H9 (cell line): ENCODE measurements at regions not wholly inside any gene's neighbourhood (a gene's known extent, or its start where the extent isn't known, plus 50 kb on each side); places are given as distances from the start of the nearest gene placed in this dataset.

Source experiments
- DNase-seq: peaks from one replicate; pipeline ENCODE4 v3.0.0-alpha.2; 2017
- H2AFZ ChIP-seq: one replicate; pipeline ENCODE4 v1.6.1; 2013; ENCODE audit warnings: mild to moderate bottlenecking, low read length, control low read depth, moderate library complexity
- H2AK5ac ChIP-seq: 2 replicates; pipeline ENCODE4 v1.6.1; 2013; ENCODE audit warnings: low read length, control low read depth, mixed read lengths; ENCODE audit not compliant: insufficient read length
- H2BK120ac ChIP-seq: one replicate; pipeline ENCODE4 v1.6.1; 2013; ENCODE audit warnings: low read depth, mild to moderate bottlenecking, low read length, control low read depth, inconsistent platforms; ENCODE audit not compliant: poor library complexity, severe bottlenecking
- H2BK12ac ChIP-seq: 2 replicates; pipeline ENCODE4 v1.6.1; 2013; ENCODE audit warnings: low read length, control low read depth, mixed read lengths, low read depth; ENCODE audit not compliant: insufficient read length
- H2BK15ac ChIP-seq: 2 replicates; pipeline ENCODE4 v1.6.1; 2013; ENCODE audit warnings: low read depth, low read length, control low read depth
- H2BK20ac ChIP-seq: one replicate; pipeline ENCODE4 v1.6.1; 2013; ENCODE audit warnings: low read depth, mild to moderate bottlenecking, low read length, control low read depth, inconsistent platforms; ENCODE audit not compliant: poor library complexity, severe bottlenecking
- H2BK5ac ChIP-seq: 2 replicates; pipeline ENCODE4 v1.6.1; 2013; ENCODE audit warnings: low read length, control low read depth, mixed read lengths; ENCODE audit not compliant: insufficient read length
- H3K14ac ChIP-seq: 2 replicates; pipeline ENCODE4 v1.6.1; 2013; ENCODE audit warnings: low read length, control low read depth; ENCODE audit not compliant: insufficient read depth
- H3K18ac ChIP-seq: 2 replicates; pipeline ENCODE4 v1.6.1; 2013; ENCODE audit warnings: low read depth, mild to moderate bottlenecking, mixed read lengths, low read length, control low read depth; ENCODE audit not compliant: insufficient read length
- H3K23ac ChIP-seq: 2 replicates; pipeline ENCODE4 v1.6.1; 2013; ENCODE audit warnings: low read length, control low read depth, mixed read lengths, low read depth; ENCODE audit not compliant: insufficient read length
- H3K23me2 ChIP-seq: 2 replicates; pipeline ENCODE4 v1.6.1; 2013; ENCODE audit warnings: low read depth, mild to moderate bottlenecking, mixed read lengths, low read length, control low read depth; ENCODE audit not compliant: insufficient read length, poor library complexity, severe bottlenecking
- H3K27ac ChIP-seq: 2 replicates; pipeline ENCODE4 v1.5.1; 2013; ENCODE audit warnings: low read length, control low read depth, mixed read lengths, low read depth; ENCODE audit not compliant: insufficient read length
- H3K27me3 ChIP-seq: 2 replicates; pipeline ENCODE4 v1.6.1; 2013; ENCODE audit warnings: low read length, control low read depth, inconsistent platforms; ENCODE audit not compliant: insufficient read depth
- H3K4ac ChIP-seq: 2 replicates; pipeline ENCODE4 v1.6.1; 2013; ENCODE audit warnings: low read depth, mild to moderate bottlenecking, control low read depth, inconsistent platforms, low read length, moderate library complexity
- H3K4me1 ChIP-seq: 2 replicates; pipeline ENCODE4 v1.6.1; 2013; ENCODE audit warnings: low read length, control low read depth, inconsistent platforms; ENCODE audit not compliant: insufficient read depth
- H3K4me2 ChIP-seq: 2 replicates; pipeline ENCODE4 v1.6.1; 2013; ENCODE audit warnings: low read length, control low read depth, mixed read lengths; ENCODE audit not compliant: insufficient read length, insufficient read depth
- H3K56ac ChIP-seq: 2 replicates; pipeline ENCODE4 v1.6.1; 2013; ENCODE audit warnings: low read depth, mild to moderate bottlenecking, mixed read lengths, low read length, control low read depth; ENCODE audit not compliant: insufficient read length
- H3K79me1 ChIP-seq: 2 replicates; pipeline ENCODE4 v1.6.1; 2013; ENCODE audit warnings: low read depth, mild to moderate bottlenecking, moderate library complexity, low read length, control low read depth, inconsistent platforms; ENCODE audit not compliant: insufficient read depth, poor library complexity, severe bottlenecking
- H3K79me2 ChIP-seq: 2 replicates; pipeline ENCODE4 v1.6.1; 2013; ENCODE audit warnings: low read length, control low read depth, inconsistent platforms; ENCODE audit not compliant: insufficient read depth
- H3K9ac ChIP-seq: 2 replicates; pipeline ENCODE4 v1.6.1; 2013; ENCODE audit warnings: low read length, control low read depth, mixed read lengths; ENCODE audit not compliant: insufficient read length; ENCODE audit errors: extremely low read depth
- H3K9me3 ChIP-seq: one replicate; pipeline ENCODE4 v1.6.1; 2013; ENCODE audit warnings: low read depth, low read length, inconsistent platforms; ENCODE audit not compliant: control insufficient read depth
- H3T11ph ChIP-seq: one replicate; pipeline ENCODE4 v1.6.1; 2013; ENCODE audit warnings: mild to moderate bottlenecking, low read length, control low read depth, inconsistent platforms
- H4K20me1 ChIP-seq: one replicate; pipeline ENCODE4 v1.6.1; 2013; ENCODE audit not compliant: control insufficient read depth, insufficient read length, insufficient read depth
- H4K5ac ChIP-seq: 2 replicates; pipeline ENCODE4 v1.6.1; 2013; ENCODE audit warnings: low read depth, mild to moderate bottlenecking, mixed read lengths, low read length, control low read depth; ENCODE audit not compliant: insufficient read length
- H4K8ac ChIP-seq: replicated peaks from 2 replicates; pipeline ENCODE4 v1.6.1; 2013; ENCODE audit warnings: low read length, control low read depth, mixed read lengths, low read depth; ENCODE audit not compliant: insufficient read length
- H4K91ac ChIP-seq: 2 replicates; pipeline ENCODE4 v1.6.1; 2013; ENCODE audit warnings: low read depth, mild to moderate bottlenecking, moderate library complexity, mixed read lengths, low read length, control low read depth; ENCODE audit not compliant: insufficient read length
- H3K27ac Mint-ChIP-seq, 3 experiments: 2 replicates in 2 of 3; 3 replicates in 1 of 3; pipeline ENCODE4 v1.8.0; 2020 to 2021; ENCODE audit warnings: mixed read lengths in 3 of 3, mild to moderate bottlenecking in 1 of 3, moderate library complexity in 1 of 3
- H3K27me3 Mint-ChIP-seq: 2 replicates; pipeline ENCODE4 v1.8.0; 2021; ENCODE audit warnings: low read depth, mild to moderate bottlenecking, moderate library complexity, mixed read lengths
- H3K36me3 Mint-ChIP-seq, 3 experiments: 2 replicates in 2 of 3; 3 replicates in 1 of 3; pipeline ENCODE4 v1.8.0; 2020 to 2021; ENCODE audit warnings: low read depth in 3 of 3, mixed read lengths in 3 of 3; ENCODE audit not compliant: insufficient read depth in 1 of 3
- H3K4me1 Mint-ChIP-seq, 2 experiments: 2 replicates each; pipeline ENCODE4 v1.8.0; 2020; ENCODE audit warnings: mixed read lengths in 2 of 2
- H3K4me3 Mint-ChIP-seq, 2 experiments: 2 replicates in 1 of 2; 3 replicates in 1 of 2; pipeline ENCODE4 v1.8.0; 2020 to 2021; ENCODE audit warnings: mild to moderate bottlenecking in 2 of 2, mixed read lengths in 2 of 2, moderate library complexity in 1 of 2
- H3K9me3 Mint-ChIP-seq, 2 experiments: 2 replicates in 1 of 2; 3 replicates in 1 of 2; pipeline ENCODE4 v1.8.0; 2020; ENCODE audit warnings: mild to moderate bottlenecking in 2 of 2, mixed read lengths in 2 of 2, moderate library complexity in 1 of 2
- WGBS: extraction: QIAGEN DNeasy Blood & Tissue Kit; methylation state at CpG from one replicate; pipeline ENCODE4 v1.1.7; 2013; ENCODE audit warnings: missing lambda C conversion rate, low lambda C conversion rate, mixed read lengths; ENCODE audit not compliant: insufficient read length; ENCODE audit errors: extremely low coverage; 5-methylcytosine and 5-hydroxymethylcytosine counted together
- TF ChIP-seq, protein P1 (sequence below): fragments of 200-600 bp; sonication (generic); conservative IDR thresholded peaks from 3 replicates; pipeline ENCODE4 v1.8.0; 2021; ENCODE audit warnings: antibody characterized with exemption, mild to moderate bottlenecking

DNA sequence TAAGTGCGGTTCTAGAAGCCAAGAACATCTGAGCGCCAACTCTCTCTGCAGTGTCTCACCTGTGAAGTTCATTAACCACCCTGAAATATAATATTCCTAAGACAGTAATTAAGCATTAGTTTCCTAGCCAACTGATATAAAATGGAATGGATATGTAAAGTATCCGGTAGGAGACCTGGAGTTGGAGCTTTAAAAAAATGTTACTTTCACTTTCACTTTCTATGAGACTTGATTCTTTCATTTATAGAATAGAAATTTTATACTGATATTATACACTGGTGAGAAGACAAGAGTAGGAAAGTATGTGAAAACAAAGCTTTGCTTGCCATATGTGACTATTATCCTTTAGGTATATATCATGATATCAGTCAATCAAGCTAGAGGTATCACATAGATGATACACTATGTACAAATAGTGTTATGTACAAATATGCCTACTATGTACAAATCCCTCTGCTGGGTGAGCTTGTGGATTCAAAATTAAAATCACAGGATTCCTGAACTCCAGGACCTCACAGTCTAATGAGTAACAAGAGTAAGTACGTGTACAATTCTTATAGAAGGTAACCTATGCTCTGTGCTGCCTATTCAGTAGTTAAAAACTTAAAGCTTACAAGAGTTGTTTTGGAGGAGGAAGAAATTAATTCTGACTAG, 934.2 kb downstream of the TTLL7 start:
- no peak overlapping the region for H2BK15ac ChIP-seq
- H3K56ac ChIP-seq = no peak overlapping the region
- H3K14ac ChIP-seq = no peak overlapping the region
- H3K9me3 ChIP-seq = no peaks in the 10 kb centered on the region
- H3K4me3 Mint-ChIP-seq = no peak overlapping the region
- no peak overlapping the region for H3K18ac ChIP-seq
- H3K23ac ChIP-seq = no peak overlapping the region
- no peaks in the 10 kb centered on the region for H3K27me3 Mint-ChIP-seq
- no peaks in the 10 kb centered on the region for H3K79me1 ChIP-seq
- no peak overlapping the region for H2AK5ac ChIP-seq
- H4K5ac ChIP-seq = no peak overlapping the region
- WGBS = no CpG with 5 or more reads among the region's 4 CpGs
- H3T11ph ChIP-seq = no peak overlapping the region
- no peak for DNase-seq
- no peak overlapping the region for H2AFZ ChIP-seq
- H3K27ac ChIP-seq = no peak overlapping the region
- no peak overlapping the region for H4K91ac ChIP-seq
- H3K27ac Mint-ChIP-seq = no peak overlapping the region
- no peak overlapping the region for H3K4ac ChIP-seq
- H3K79me2 ChIP-seq = no peaks in the 10 kb centered on the region
- peaks cover 0 to 6% (median 4%) of the 10 kb centered on the region in 3 experiments; a peak in 1 of 7 replicates for H3K36me3 Mint-ChIP-seq
- no peaks in the 10 kb centered on the region for H3K23me2 ChIP-seq
- H2BK12ac ChIP-seq = no peak overlapping the region
- H3K9ac ChIP-seq = no peak overlapping the region
- no peak overlapping the region for H2BK5ac ChIP-seq
- H2BK120ac ChIP-seq = no peak overlapping the region
- no peaks in the 10 kb centered on the region for H3K4me1 ChIP-seq
- no peaks in the 10 kb centered on the region for H4K20me1 ChIP-seq
- H2BK20ac ChIP-seq = no peak overlapping the region
- H3K4me2 ChIP-seq = no peak overlapping the region
- H3K27me3 ChIP-seq = no peaks in the 10 kb centered on the region
- no peak overlapping the region for H4K8ac ChIP-seq
- TF ChIP-seq, protein P1, sequence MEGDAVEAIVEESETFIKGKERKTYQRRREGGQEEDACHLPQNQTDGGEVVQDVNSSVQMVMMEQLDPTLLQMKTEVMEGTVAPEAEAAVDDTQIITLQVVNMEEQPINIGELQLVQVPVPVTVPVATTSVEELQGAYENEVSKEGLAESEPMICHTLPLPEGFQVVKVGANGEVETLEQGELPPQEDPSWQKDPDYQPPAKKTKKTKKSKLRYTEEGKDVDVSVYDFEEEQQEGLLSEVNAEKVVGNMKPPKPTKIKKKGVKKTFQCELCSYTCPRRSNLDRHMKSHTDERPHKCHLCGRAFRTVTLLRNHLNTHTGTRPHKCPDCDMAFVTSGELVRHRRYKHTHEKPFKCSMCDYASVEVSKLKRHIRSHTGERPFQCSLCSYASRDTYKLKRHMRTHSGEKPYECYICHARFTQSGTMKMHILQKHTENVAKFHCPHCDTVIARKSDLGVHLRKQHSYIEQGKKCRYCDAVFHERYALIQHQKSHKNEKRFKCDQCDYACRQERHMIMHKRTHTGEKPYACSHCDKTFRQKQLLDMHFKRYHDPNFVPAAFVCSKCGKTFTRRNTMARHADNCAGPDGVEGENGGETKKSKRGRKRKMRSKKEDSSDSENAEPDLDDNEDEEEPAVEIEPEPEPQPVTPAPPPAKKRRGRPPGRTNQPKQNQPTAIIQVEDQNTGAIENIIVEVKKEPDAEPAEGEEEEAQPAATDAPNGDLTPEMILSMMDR = no peak
- H3K4me1 Mint-ChIP-seq = peaks cover 0 to 7% of the 10 kb centered on the region in 2 experiments; a peak in 2 of 4 replicates
- H3K9me3 Mint-ChIP-seq = no peaks in the 10 kb centered on the region; a peak in 1 of 5 replicates
